Erythroblast (primary cell): ENCODE measurements at regions not wholly inside any gene's neighbourhood (a gene's known extent, or its start where the extent isn't known, plus 50 kb on each side); places are given as distances from the start of the nearest gene placed in this dataset.

Experiments used
- GATA1 ChIP-seq: IDR thresholded peaks from 2 replicates; pipeline ENCODE4 v1.6.1; 2011; ENCODE audit warnings: low read depth, mild to moderate bottlenecking, control low read depth, low read length, moderate library complexity
- POLR2A ChIP-seq: IDR thresholded peaks from 2 replicates; pipeline ENCODE4 v1.6.1; 2011; ENCODE audit warnings: mild to moderate bottlenecking, low read length

GRCh38 chr3:168325684-168326083 lies 230.0 kb upstream of the GOLIM4 start:
- TF ChIP-seq POLR2A (no peak), GATA1 (no peak)
